ENCODE measurements at regions not wholly inside any gene's neighbourhood (a gene's known extent, or its start where the extent isn't known, plus 50 kb on each side); places are given as distances from the start of the nearest gene placed in this dataset.

DNA sequence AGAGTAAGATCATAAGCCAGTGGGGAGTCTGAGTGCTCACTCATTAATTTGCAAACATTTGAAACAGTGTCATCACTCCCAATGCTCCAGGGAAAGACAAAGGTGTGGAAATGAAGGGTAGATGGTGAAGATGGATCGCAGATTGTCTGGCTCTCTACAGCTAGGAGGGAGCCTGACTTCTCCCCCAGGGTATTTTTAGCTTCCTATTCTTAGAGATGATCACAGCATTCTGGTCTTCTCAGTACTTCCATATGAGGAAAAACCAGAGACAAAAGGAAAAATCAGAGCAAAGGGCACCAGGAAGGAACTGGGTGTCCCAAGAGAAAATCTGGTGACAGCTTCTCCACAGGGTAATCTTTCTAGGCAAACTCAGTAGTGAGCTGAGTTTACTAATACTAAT, 401.9 kb upstream of the GRIA1 start:
- H3K27ac ChIP-seq = no peak overlapping the region
- TF ChIP-seq, protein P1, sequence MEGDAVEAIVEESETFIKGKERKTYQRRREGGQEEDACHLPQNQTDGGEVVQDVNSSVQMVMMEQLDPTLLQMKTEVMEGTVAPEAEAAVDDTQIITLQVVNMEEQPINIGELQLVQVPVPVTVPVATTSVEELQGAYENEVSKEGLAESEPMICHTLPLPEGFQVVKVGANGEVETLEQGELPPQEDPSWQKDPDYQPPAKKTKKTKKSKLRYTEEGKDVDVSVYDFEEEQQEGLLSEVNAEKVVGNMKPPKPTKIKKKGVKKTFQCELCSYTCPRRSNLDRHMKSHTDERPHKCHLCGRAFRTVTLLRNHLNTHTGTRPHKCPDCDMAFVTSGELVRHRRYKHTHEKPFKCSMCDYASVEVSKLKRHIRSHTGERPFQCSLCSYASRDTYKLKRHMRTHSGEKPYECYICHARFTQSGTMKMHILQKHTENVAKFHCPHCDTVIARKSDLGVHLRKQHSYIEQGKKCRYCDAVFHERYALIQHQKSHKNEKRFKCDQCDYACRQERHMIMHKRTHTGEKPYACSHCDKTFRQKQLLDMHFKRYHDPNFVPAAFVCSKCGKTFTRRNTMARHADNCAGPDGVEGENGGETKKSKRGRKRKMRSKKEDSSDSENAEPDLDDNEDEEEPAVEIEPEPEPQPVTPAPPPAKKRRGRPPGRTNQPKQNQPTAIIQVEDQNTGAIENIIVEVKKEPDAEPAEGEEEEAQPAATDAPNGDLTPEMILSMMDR (conservative IDR thresholded peaks at IDR 0.05) = no peak
- TF ChIP-seq ZFX (IDR thresholded peaks at IDR 0.05) = no peak

- TF ChIP-seq, protein P1 (conservative IDR thresholded peaks at IDR 0.05) = no peak
- TF ChIP-seq ZFX (IDR thresholded peaks at IDR 0.05) = no peak
Observed at GRCh38 chr5:153094333-153094732, 396.1 kb upstream of the GRIA1 start.

GRCh38 chr5:153096381-153096780, 394.1 kb upstream of the GRIA1 start:
- H3K27ac ChIP-seq = no peak overlapping the region
- TF ChIP-seq, protein P1 (conservative IDR thresholded peaks at IDR 0.05) = no peak
- no peak for TF ChIP-seq ZFX (IDR thresholded peaks at IDR 0.05)

More at GRCh38 chr5:153094333-153094732, 396.1 kb upstream of the GRIA1 start:
- H3K27ac ChIP-seq = no peak overlapping the region

DNA sequence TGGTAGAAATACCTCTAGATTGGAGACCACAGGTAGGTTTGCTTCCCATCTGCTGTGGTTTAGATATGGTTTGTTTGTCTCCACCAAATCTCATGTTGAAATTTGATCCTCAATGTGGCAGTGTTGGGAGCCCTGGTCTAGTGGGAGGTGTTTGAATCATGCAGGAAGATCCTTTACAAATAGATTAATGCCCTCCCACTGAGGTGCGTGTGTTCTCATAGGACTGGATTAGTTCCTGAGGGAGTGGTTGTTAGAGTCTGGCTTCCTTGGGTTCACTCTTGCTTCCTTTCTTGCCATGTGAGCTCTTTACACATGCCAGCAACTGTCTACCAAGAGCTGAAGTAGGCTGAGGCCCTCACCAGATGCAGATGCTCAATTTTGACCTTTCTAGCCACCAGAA, 391.1 kb upstream of the GRIA1 start:
- H3K27ac ChIP-seq = no peak overlapping the region
- no peak for TF ChIP-seq ZFX (IDR thresholded peaks at IDR 0.05)
- TF ChIP-seq, protein P1 (conservative IDR thresholded peaks at IDR 0.05) = no peak

DNA sequence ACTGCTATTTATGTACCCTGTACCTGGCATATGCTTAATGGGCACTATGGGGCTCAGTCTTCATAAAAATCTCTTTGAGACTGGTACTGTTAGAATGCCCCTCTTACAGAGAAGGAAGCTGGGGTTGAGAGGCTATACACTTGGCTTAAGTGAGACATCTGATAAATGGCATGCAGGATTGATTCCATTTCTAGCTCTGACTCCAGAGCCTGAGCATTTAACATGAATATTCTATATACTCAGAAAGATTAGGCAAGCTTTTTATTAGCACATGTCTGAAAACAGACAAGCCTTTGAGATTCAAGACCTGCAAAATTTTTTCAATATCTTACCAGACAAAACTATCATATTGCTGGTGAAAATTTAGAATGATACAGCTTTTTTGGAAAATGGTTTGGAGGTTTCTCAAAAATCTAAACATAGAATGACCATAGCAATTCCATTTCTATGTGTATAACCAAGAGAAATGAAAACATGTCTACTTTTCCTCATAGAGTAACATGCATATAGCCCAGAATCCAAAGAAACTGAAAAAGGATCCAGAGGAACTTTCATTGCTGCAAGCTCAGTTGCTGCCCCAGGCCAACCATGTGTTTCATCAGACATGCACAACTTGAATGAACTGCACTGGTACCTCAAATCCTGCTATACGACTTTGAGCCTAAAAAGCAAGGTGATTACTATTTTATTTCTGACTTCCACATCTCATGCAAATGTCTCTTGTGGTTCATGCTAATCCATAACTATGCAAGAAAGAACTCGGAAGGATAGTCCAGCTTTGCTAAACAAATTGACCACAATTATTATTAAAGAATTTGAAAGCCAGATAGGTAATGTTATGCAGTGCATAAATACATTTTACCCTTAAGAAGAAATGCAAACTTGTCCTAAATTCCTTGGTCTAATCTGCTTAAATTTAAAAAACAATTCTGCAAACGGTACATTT, 389.0 kb upstream of the GRIA1 start:
- no peak overlapping the region for H3K27ac ChIP-seq
- no peak for TF ChIP-seq ZFX (IDR thresholded peaks at IDR 0.05)
- TF ChIP-seq, protein P1 (conservative IDR thresholded peaks at IDR 0.05) = no peak

GRCh38 chr5:153116916-153117315, 373.6 kb upstream of the GRIA1 start:
- TF ChIP-seq, protein P1 (conservative IDR thresholded peaks at IDR 0.05) = no peak
- no peak for TF ChIP-seq ZFX (IDR thresholded peaks at IDR 0.05)
- no peak overlapping the region for H3K27ac ChIP-seq

GRCh38 chr5:153118018-153118417, 372.5 kb upstream of the GRIA1 start:
- TF ChIP-seq, protein P1 (conservative IDR thresholded peaks at IDR 0.05) = no peak
- TF ChIP-seq ZFX (IDR thresholded peaks at IDR 0.05) = no peak
- no peak overlapping the region for H3K27ac ChIP-seq

All from C4-2B (cell line).